Endothelial cell of umbilical vein (primary cell): ENCODE measurements at regions not wholly inside any gene's neighbourhood (a gene's known extent, or its start where the extent isn't known, plus 50 kb on each side); places are given as distances from the start of the nearest gene placed in this dataset.

Source experiments
- BruUV-seq: library from RNA; stranded (reverse); fragments of 400-500 nt; replicated peaks from 2 replicates; lab custom pipeline; 2021; lab: Mats Ljungman, UMichigan
- CTCF ChIA-PET: fragments of 300-600, 350-600 bp; sonication (Branson Sonifier 250); formaldehyde crosslinking; loops from one replicate; lab custom pipeline; 2021; ENCODE audit warnings: antibody characterized with exemption, inconsistent platforms; lab: Charles Lee
- POLR2A ChIA-PET: fragments of 300-600, 350-600 bp; sonication (Branson Sonifier 250); formaldehyde crosslinking; loops from one replicate; lab custom pipeline; 2021; ENCODE audit warnings: antibody characterized with exemption, inconsistent platforms; lab: Charles Lee
- DNase-seq: peaks from one replicate; pipeline ENCODE4 v3.0.0-alpha.2; 2011; ENCODE audit warnings: low read depth, low spot score
- FAIRE-seq: peaks from 2 replicates; lab custom pipeline; 2011; peaks lifted over from hg19 to GRCh38; lab: Jason Lieb, UNC
- H2AFZ ChIP-seq: 2 replicates; pipeline ENCODE4 v1.6.0; 2012; ENCODE audit warnings: low read depth, low read length, control low read depth, inconsistent platforms
- H3K27ac ChIP-seq: 2 replicates; pipeline ENCODE4 v1.5.1; 2011; ENCODE audit warnings: low read depth, mild to moderate bottlenecking, control low read depth, low read length, moderate library complexity; ENCODE audit not compliant: insufficient read depth
- H3K27me3 ChIP-seq, 2 experiments: 2 replicates each; pipeline versions ENCODE4 v1.6.0 to v1.6.1; 2011; ENCODE audit warnings: low read length in 2 of 2, mixed read lengths in 1 of 2; ENCODE audit not compliant: control insufficient read depth in 2 of 2, insufficient read depth in 2 of 2
- H3K36me3 ChIP-seq, 2 experiments: 2 replicates in 1 of 2; 3 replicates in 1 of 2; pipeline ENCODE4 v1.5.1; 2011; ENCODE audit warnings: low read length in 2 of 2, mild to moderate bottlenecking in 1 of 2, moderate library complexity in 1 of 2; ENCODE audit not compliant: control insufficient read depth in 2 of 2, insufficient read depth in 2 of 2; ENCODE audit errors: extremely low read depth in 1 of 2
- H3K4me1 ChIP-seq: 3 replicates; pipeline ENCODE4 v1.5.1; 2011; ENCODE audit warnings: mild to moderate bottlenecking, low read length; ENCODE audit not compliant: control insufficient read depth, insufficient read depth; ENCODE audit errors: extremely low read depth
- H3K4me2 ChIP-seq: 2 replicates; pipeline ENCODE4 v1.6.1; 2011; ENCODE audit warnings: low read length, control low read depth, mixed read lengths; ENCODE audit not compliant: insufficient read depth
- H3K4me3 ChIP-seq, 3 experiments: fragments of 200-600 bp in 1 of 3; sonication (generic), shearing (Covaris generic) in 1 of 3; replicated peaks in 1 of 3; 2 replicates each; pipeline ENCODE4 v1.5.1; 2011 to 2016; ENCODE audit warnings: control low read depth in 3 of 3, low read length in 3 of 3, mild to moderate bottlenecking in 2 of 3, inconsistent platforms in 1 of 3, low read depth in 1 of 3, moderate library complexity in 1 of 3; ENCODE audit not compliant: insufficient read depth in 1 of 3
- H3K79me2 ChIP-seq: 2 replicates; pipeline ENCODE4 v1.6.0; 2012; ENCODE audit warnings: low read length, inconsistent platforms; ENCODE audit not compliant: control insufficient read depth, insufficient read depth
- H3K9ac ChIP-seq: replicated peaks from 2 replicates; pipeline ENCODE3; 2011; ENCODE audit warnings: low read length, control low read depth; ENCODE audit not compliant: insufficient read depth; ENCODE audit errors: extremely low read depth
- H3K9me1 ChIP-seq: replicated peaks from 3 replicates; pipeline ENCODE4 v1.6.0; 2011; ENCODE audit warnings: mild to moderate bottlenecking, low read length; ENCODE audit not compliant: control insufficient read depth, insufficient read depth; ENCODE audit errors: extremely low read depth
- H3K9me3 ChIP-seq: replicated peaks from 2 replicates; pipeline ENCODE4 v1.5.1; 2012; ENCODE audit warnings: low read length, inconsistent platforms; ENCODE audit not compliant: control insufficient read depth, insufficient read depth
- H4K20me1 ChIP-seq: replicated peaks from 2 replicates; pipeline ENCODE3; 2011; ENCODE audit warnings: mild to moderate bottlenecking, low read length; ENCODE audit not compliant: control insufficient read depth, insufficient read depth; ENCODE audit errors: extremely low read depth
- EZH2 ChIP-seq: IDR thresholded peaks from 2 replicates; pipeline ENCODE4 v1.6.1; 2012; ENCODE audit warnings: borderline replicate concordance, low read depth, mild to moderate bottlenecking, moderate library complexity, low read length, inconsistent platforms; ENCODE audit not compliant: severe bottlenecking
- FOS ChIP-seq: IDR thresholded peaks from 2 replicates; pipeline ENCODE4 v1.6.1; 2011; ENCODE audit warnings: mild to moderate bottlenecking, low read length, moderate library complexity, borderline replicate concordance; ENCODE audit not compliant: insufficient read depth
- GATA2 ChIP-seq: IDR thresholded peaks from 2 replicates; pipeline ENCODE4 v1.7.0; 2011; ENCODE audit warnings: low read depth, mild to moderate bottlenecking, moderate library complexity, mixed read lengths, low read length; ENCODE audit not compliant: insufficient read length, insufficient read depth
- JUN ChIP-seq: IDR thresholded peaks from 2 replicates; pipeline ENCODE4 v1.6.1; 2011; ENCODE audit warnings: borderline replicate concordance, low read depth; ENCODE audit not compliant: insufficient read length, insufficient read depth
- MYC ChIP-seq: IDR thresholded peaks from one replicate; pipeline ENCODE4 v1.6.1; 2011; ENCODE audit warnings: mild to moderate bottlenecking, low read depth, low read length
- POLR2A ChIP-seq: IDR thresholded peaks from 2 replicates; pipeline ENCODE4 v1.6.1; 2012; ENCODE audit warnings: low read depth, mild to moderate bottlenecking, control low read depth, low read length
- POLR2AphosphoS5 ChIP-seq: IDR thresholded peaks from 2 replicates; pipeline ENCODE4 v1.6.1; 2012; ENCODE audit warnings: low read depth, mild to moderate bottlenecking, control low read depth, low read length, moderate library complexity; ENCODE audit not compliant: insufficient read depth
- dilution Hi-C: fragments of 300-500 bp; cut with MboI; formaldehyde crosslinking; loops from one replicate; pipeline ENCODE4 v1.15.0; 2019; ENCODE audit warnings: low sequenced_read_pairs; ENCODE audit not compliant: extremely low pct_ligation_motif_present
- intact Hi-C: fragments of 100-400 bp; cut with micrococcal nuclease; formaldehyde crosslinking; loops from one replicate; pipeline ENCODE4 v1.10.0; 2022
- TF ChIP-seq, protein P1 (sequence below): IDR thresholded peaks from 2 replicates; pipeline ENCODE4 v1.6.1; 2011; ENCODE audit not compliant: insufficient read depth, insufficient read length
- TF ChIP-seq, protein P2 (sequence below), 2 donors: IDR thresholded peaks; 1 replicate in 1 of 2; 2 replicates in 1 of 2; pipeline ENCODE4 v1.5.1; 2011; ENCODE audit warnings: low read length in 2 of 2, mild to moderate bottlenecking in 2 of 2, moderate library complexity in 2 of 2, control low read depth in 1 of 2, inconsistent platforms in 1 of 2, low read depth in 1 of 2; ENCODE audit not compliant: insufficient read depth in 1 of 2; ENCODE audit errors: extremely low read depth in 1 of 2

DNA sequence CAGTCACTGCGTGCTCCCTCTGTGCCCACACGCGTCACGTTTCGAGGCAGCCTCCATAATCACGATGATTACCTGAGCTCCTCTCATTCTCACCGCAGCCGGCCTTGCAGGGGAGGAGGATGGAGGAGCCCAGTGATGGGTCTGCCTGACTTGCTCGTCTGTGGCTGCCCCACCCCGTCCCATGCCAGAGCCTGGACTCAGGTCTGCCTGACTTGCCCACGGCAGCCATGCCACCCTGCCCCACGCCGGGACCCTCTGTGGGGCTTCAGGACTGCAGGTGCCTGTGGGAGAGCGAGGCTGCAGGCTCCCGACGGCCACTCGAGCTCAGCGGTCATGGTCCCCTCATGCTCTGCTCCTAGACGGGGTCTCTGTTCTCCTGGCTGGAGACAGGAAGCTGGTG is 1025.1 kb downstream of the BRD1 start:
- POLR2A ChIA-PET, result no interaction called here
- no peak overlapping the region for H2AFZ ChIP-seq
- no peaks in the 10 kb centered on the region for H3K4me1 ChIP-seq
- H3K4me3 ChIP-seq, result no peak overlapping the region
- no peaks in the 10 kb centered on the region for H3K27me3 ChIP-seq
- no peaks in the 10 kb centered on the region for H4K20me1 ChIP-seq
- peaks cover 13% of the 10 kb centered on the region for H3K9me3 ChIP-seq
- DNase-seq (no peak), FAIRE-seq (no peak)
- dilution Hi-C loops (no loop called here), intact Hi-C loops (no loop called here)
- H3K36me3 ChIP-seq, result no peaks in the 10 kb centered on the region
- no TSS peak for BruUV-seq
- H3K4me2 ChIP-seq, result no peak overlapping the region
- no peaks in the 10 kb centered on the region for H3K9me1 ChIP-seq
- H3K27ac ChIP-seq, result no peak overlapping the region
- H3K79me2 ChIP-seq, result no peaks in the 10 kb centered on the region
- CTCF ChIA-PET, result no interaction called here
- no peak for TF ChIP-seq EZH2
- no peak for TF ChIP-seq FOS
- TF ChIP-seq MYC, result no peak
- TF ChIP-seq, protein P1, sequence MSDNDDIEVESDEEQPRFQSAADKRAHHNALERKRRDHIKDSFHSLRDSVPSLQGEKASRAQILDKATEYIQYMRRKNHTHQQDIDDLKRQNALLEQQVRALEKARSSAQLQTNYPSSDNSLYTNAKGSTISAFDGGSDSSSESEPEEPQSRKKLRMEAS, result no peak
- TF ChIP-seq, protein P2, sequence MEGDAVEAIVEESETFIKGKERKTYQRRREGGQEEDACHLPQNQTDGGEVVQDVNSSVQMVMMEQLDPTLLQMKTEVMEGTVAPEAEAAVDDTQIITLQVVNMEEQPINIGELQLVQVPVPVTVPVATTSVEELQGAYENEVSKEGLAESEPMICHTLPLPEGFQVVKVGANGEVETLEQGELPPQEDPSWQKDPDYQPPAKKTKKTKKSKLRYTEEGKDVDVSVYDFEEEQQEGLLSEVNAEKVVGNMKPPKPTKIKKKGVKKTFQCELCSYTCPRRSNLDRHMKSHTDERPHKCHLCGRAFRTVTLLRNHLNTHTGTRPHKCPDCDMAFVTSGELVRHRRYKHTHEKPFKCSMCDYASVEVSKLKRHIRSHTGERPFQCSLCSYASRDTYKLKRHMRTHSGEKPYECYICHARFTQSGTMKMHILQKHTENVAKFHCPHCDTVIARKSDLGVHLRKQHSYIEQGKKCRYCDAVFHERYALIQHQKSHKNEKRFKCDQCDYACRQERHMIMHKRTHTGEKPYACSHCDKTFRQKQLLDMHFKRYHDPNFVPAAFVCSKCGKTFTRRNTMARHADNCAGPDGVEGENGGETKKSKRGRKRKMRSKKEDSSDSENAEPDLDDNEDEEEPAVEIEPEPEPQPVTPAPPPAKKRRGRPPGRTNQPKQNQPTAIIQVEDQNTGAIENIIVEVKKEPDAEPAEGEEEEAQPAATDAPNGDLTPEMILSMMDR (IDR thresholded peaks at IDR 0.05; ENCODE audit: extremely low read depth in 1 of 2, insufficient read depth in 1 of 2, low read depth in 1 of 2, low read length in 2 of 2), result no peak
- TF ChIP-seq POLR2A, result no peak
- TF ChIP-seq GATA2, result no peak
- no peak for TF ChIP-seq POLR2AphosphoS5
- TF ChIP-seq JUN, result no peak
- H3K9ac ChIP-seq, result no peak overlapping the region
